ENCODE measurements at regions not wholly inside any gene's neighbourhood (a gene's known extent, or its start where the extent isn't known, plus 50 kb on each side); places are given as distances from the start of the nearest gene placed in this dataset.

DNA sequence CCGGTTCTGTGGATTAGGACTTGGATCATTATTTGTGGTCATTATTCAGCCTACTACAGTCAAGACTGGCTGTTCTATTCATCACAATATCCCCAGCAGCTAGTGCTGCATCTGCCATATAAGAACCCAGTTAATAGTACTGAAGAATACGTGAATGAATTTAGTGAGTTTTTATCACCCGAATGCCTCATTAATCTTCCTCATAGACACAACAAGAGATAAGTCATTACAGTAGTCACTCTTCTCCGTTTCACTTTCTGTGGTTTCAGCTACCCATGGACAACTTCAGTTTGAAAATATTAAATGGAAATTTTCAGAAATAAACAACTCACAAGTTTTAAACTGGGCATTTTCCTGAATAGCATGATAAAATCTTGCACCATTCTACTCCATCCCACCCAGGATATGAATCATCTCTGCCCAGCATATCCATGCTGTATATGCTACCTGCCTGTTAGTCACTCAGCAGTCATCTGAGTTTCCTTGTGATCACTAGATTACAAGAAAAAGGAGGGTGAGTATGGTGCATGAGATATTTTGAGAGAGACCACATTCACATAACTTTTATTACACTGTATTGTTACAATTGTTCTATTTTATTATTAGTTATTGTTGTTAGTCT, 363.7 kb upstream of the CHAC2 start:
- no peak for DNase-seq

DNA sequence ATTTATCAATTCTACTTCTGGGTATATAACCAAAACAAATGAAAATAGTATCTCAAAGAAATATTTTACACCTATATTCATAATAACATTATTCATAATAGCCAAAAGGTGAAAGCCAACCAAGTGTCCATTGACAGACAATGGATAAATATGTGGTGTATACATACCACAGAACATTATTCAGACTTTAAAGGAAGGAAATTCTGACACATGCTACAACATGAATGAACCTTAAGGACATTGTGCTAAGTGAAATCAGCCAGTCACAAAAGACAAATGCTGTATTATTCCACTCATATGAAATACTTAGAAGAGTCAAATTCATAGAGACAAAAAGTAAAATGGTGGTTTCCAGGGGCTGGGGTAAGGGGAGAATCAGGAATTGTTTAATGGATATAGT, 370.5 kb upstream of the CHAC2 start:
- Mint-ChIP-seq H3K9me3 (peaks cover 0 to 5% of the 10 kb centered on the region in 2 donors), H3K36me3 (ENCODE audit: insufficient read depth) (no peaks in the 10 kb centered on the region), H3K4me3 (no peak overlapping the region), H3K27me3 (no peaks in the 10 kb centered on the region), H3K4me1 (ENCODE audit: low read depth in 2 of 2) (no peaks in the 10 kb centered on the region), H3K27ac (no peak overlapping the region)
- no peak for ATAC-seq (replicated peaks)
- no peak for DNase-seq

More for the DNA sequence above, 363.7 kb upstream of the CHAC2 start:
- no peak for ATAC-seq (replicated peaks)
- H3K36me3 Mint-ChIP-seq (ENCODE audit: insufficient read depth) = no peaks in the 10 kb centered on the region
- no peaks in the 10 kb centered on the region for H3K4me1 Mint-ChIP-seq (ENCODE audit: low read depth in 2 of 2)
- no peak overlapping the region for H3K4me3 Mint-ChIP-seq
- H3K27ac Mint-ChIP-seq = no peak overlapping the region
- no peaks in the 10 kb centered on the region for H3K27me3 Mint-ChIP-seq
- peaks cover 2 to 10% of the 10 kb centered on the region in 2 donors for H3K9me3 Mint-ChIP-seq

DNA sequence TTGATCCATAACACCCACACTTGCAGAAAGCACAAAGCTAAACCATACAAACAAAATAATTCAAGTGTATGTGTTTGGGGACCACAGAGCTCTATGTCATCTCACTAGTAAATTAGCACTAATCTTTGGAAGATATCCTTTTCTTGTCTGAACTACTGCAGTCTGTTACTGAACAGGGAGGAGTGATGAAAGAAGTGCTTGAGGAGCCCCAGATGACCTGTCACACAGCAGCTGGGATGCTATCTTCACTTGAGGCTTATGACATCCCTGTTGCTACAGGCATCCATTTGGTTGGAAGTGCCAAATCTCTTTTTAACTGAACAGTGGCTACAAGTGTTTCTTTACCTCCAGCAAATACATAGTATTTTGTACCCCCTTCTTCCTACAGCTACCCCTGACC, 386.3 kb upstream of the CHAC2 start:
- H3K4me1 Mint-ChIP-seq (ENCODE audit: low read depth in 2 of 2) = no peaks in the 10 kb centered on the region
- no peak for ATAC-seq (replicated peaks)
- H3K36me3 Mint-ChIP-seq (ENCODE audit: insufficient read depth) = no peaks in the 10 kb centered on the region

DNA sequence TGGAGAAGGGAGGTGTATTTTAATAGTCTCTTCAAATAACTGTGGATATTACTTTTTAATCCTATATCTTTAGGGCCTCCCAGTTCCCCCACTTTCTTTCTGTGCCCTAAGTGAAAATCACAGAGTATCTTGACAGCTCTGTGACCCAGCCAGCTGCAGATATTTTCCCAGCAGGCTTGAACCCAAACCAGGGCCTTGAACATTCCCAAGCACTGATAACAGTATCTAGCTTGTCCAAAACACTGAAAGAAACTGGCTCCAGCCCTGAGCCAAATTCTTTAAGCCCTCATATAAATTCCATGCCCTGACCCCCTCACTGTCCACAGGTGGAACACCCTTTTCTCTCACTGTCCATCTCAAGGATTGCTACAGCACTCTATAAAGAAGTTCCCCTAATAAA, 388.1 kb upstream of the CHAC2 start:
- Mint-ChIP-seq H3K27me3 (no peaks in the 10 kb centered on the region), H3K4me1 (ENCODE audit: low read depth in 2 of 2) (no peaks in the 10 kb centered on the region), H3K36me3 (ENCODE audit: insufficient read depth) (no peaks in the 10 kb centered on the region), H3K9me3 (peaks cover 0 to 2% of the 10 kb centered on the region in 2 donors), H3K4me3 (no peak overlapping the region), H3K27ac (no peak overlapping the region)
- no peak for ATAC-seq (replicated peaks)
- DNase-seq = no peak

More for the DNA sequence above, 386.3 kb upstream of the CHAC2 start:
- DNase-seq = no peak
- Mint-ChIP-seq H3K27ac (no peak overlapping the region), H3K27me3 (no peaks in the 10 kb centered on the region), H3K4me3 (no peak overlapping the region), H3K9me3 (peaks cover 0 to 2% of the 10 kb centered on the region in 2 donors)

DNA sequence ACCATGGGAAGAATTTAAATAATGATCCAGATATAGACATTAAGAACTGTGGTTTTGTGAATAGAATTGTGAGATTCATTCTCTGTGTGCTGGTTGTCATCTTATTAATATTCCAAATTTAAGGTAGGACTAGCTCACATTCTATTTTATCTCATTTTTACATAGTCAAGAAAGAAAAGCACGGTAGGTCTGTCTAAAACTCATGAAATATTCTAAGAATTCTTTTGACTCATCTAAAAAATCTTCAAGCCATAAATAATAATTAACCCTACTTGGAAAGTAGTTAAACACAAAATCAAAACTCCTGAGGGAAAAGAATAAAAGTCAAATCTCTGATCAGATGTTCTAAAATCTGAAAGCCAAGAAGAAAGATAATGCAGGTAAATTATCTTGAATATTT, 388.8 kb upstream of the CHAC2 start:
- DNase-seq (no peak), ATAC-seq (replicated peaks) (no peak)
- no peaks in the 10 kb centered on the region for H3K36me3 Mint-ChIP-seq (ENCODE audit: insufficient read depth)
- no peak overlapping the region for H3K4me3 Mint-ChIP-seq
- no peak overlapping the region for H3K27ac Mint-ChIP-seq
- H3K9me3 Mint-ChIP-seq = peaks cover 0 to 2% of the 10 kb centered on the region in 2 donors
- H3K27me3 Mint-ChIP-seq = no peaks in the 10 kb centered on the region
- no peaks in the 10 kb centered on the region for H3K4me1 Mint-ChIP-seq (ENCODE audit: low read depth in 2 of 2)

DNA sequence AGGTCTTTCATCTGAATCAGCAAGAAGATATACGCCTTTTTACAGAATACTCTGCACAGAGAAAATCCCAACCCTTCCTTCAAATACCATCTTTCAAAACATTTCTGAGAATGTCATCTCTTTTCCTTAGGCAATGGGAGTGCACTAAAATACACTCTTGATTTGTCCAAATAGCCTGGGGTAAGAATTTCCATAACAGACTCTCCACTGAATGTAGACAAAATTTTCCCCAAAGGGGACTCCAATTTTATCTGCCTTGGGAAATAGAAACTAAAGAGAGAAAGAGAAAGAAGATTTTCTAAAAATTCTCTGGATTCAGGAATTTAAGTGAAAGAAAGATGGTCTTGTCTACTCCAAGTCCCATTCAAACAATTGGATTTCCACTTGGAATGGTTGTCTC, 394.5 kb upstream of the CHAC2 start:
- Mint-ChIP-seq H3K36me3 (ENCODE audit: insufficient read depth) (no peaks in the 10 kb centered on the region), H3K4me3 (no peak overlapping the region)

DNA sequence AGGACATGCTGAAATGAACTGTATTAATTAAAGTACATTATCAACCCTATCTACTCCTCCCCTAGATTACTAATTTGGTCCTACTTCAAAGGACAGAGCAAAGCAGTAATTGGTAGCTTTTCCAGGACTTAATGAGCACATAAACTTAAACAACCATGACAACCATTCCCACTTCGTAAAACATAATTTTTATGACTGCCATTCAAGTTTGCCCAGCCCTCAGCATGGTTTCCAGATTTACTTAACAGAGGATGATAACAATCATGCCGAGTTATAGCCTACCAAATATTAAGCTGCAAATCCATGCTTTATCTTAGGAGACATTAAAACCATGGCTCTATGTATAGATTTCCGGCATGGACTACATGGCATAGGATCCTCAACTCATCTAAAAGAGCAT, 401.1 kb upstream of the CHAC2 start:
- no peaks in the 10 kb centered on the region for H3K9me3 Mint-ChIP-seq
- ATAC-seq (replicated peaks) (no peak), DNase-seq (no peak)
- no peak overlapping the region for H3K4me3 Mint-ChIP-seq
- no peaks in the 10 kb centered on the region for H3K27me3 Mint-ChIP-seq
- no peaks in the 10 kb centered on the region for H3K36me3 Mint-ChIP-seq (ENCODE audit: insufficient read depth)
- no peak overlapping the region for H3K27ac Mint-ChIP-seq
- no peaks in the 10 kb centered on the region for H3K4me1 Mint-ChIP-seq (ENCODE audit: low read depth in 2 of 2)

More for the DNA sequence above, 394.5 kb upstream of the CHAC2 start:
- ATAC-seq (replicated peaks) (no peak), DNase-seq (no peak)
- Mint-ChIP-seq H3K9me3 (peaks cover 0 to 2% of the 10 kb centered on the region in 2 donors), H3K4me1 (ENCODE audit: low read depth in 2 of 2) (no peaks in the 10 kb centered on the region), H3K27ac (no peak overlapping the region), H3K27me3 (no peaks in the 10 kb centered on the region)

DNA sequence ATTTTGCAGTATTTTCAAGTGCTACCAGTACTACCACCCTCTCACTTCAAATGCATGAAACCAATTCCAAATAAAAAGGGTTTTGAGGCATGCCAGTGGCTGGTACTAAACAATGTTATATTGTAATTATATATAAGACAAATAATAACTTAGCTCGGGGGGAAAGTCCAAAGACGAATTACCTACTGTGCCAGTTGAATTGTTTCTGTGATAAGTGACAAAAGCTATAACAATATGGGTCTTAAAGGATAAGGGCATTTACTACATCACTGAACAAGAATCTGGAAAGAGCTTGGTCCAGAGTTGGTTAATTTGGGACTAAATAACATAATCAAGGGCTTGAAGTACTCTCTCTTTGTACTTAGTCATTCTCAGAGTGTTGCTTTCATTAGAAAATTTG, 404.7 kb upstream of the CHAC2 start:
- Mint-ChIP-seq H3K4me1 (ENCODE audit: low read depth in 2 of 2) (no peaks in the 10 kb centered on the region), H3K27me3 (no peaks in the 10 kb centered on the region), H3K9me3 (no peaks in the 10 kb centered on the region), H3K36me3 (ENCODE audit: insufficient read depth) (peaks cover 3% of the 10 kb centered on the region), H3K4me3 (no peak overlapping the region), H3K27ac (no peak overlapping the region)
- DNase-seq (no peak), ATAC-seq (replicated peaks) (no peak)

DNA sequence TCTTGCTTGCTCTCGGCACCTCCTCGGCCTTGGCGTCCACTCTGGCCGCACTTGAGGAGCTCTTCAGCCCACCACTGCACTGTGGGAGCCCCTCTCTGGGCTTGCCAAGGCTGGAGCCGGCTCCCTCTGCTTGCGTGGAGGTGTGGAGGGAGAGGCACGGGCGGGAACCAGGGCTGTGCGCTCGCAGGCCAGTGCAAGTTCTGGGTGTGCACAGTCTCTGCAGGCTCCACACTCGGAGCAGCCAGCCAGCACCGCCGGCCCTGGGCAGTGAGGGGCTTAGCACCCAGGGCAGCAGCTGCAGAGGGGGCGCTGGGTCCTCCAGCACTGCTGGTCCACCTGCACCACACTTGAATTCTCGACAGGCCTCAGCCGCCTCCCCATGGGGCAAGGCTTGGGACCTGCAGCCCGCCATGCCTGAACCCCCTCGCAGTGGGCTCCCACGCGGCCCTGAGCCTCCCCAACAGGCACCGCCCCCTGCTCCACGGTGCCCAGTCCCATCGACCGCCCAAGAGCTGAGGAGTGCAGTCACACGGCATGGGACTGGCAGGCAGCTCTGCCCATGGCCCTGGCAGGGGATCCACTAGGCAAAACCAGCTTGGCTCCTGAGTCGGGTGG, 411.2 kb upstream of the CHAC2 start:
- Mint-ChIP-seq H3K27ac (no peak overlapping the region), H3K36me3 (ENCODE audit: insufficient read depth) (peaks cover 3% of the 10 kb centered on the region), H3K9me3 (peaks cover 0 to 8% of the 10 kb centered on the region in 2 donors), H3K27me3 (no peaks in the 10 kb centered on the region), H3K4me1 (ENCODE audit: low read depth in 2 of 2) (no peaks in the 10 kb centered on the region), H3K4me3 (no peak overlapping the region)
- no peak for DNase-seq
- no peak for ATAC-seq (replicated peaks)

DNA sequence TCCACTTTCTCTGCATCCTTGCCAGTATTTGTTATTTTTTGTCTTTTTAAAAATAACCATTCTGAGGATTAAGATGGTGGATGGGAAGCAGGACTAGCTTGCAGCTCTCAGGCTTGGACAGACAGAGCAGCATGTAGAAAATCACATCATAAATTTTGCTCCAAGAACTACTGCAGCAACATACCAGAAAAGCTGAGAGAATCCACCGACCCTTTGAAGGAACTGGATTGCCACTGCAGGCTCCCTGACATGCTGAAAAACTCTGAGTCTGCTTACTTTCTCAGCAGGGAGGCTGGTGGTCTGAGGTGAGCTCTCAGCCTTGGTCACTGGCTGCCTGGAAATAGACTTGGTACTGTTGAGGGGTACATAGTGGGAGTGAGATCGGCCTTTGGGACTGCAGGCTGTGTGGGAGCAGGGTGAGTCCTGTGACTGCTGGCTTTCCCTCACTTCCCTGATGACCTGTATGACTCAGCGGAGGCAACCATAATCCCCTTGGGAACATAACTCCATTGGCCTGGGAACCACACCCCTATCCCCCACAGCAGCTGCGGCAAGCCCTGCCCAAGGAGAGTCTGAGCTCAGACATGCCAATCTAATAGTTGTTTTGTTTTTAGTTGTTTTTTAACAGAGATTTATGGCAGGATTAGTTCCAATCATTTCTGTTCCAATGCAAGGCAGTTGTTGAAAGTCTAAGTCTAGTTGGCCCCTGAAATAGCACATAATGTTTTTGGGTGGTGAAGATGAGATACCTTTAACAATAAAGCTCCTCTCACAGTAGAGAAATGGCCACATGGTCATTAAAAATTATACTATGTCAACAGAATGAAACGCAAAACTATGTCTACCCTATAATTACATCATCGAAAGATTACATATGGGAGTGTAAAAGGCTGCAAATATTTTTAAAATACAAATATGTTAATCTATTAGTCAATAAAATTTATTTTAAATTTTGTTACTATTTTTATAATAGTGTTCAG, 414.2 kb upstream of the CHAC2 start:
- H3K9me3 Mint-ChIP-seq = peaks cover 7 to 9% of the 10 kb centered on the region in 2 donors
- H3K27ac Mint-ChIP-seq = no peak overlapping the region
- no peaks in the 10 kb centered on the region for H3K4me1 Mint-ChIP-seq (ENCODE audit: low read depth in 2 of 2)
- DNase-seq = no peak
- H3K4me3 Mint-ChIP-seq = no peak overlapping the region
- no peak for ATAC-seq (replicated peaks)
- no peaks in the 10 kb centered on the region for H3K36me3 Mint-ChIP-seq (ENCODE audit: insufficient read depth)
- H3K27me3 Mint-ChIP-seq = no peaks in the 10 kb centered on the region

DNA sequence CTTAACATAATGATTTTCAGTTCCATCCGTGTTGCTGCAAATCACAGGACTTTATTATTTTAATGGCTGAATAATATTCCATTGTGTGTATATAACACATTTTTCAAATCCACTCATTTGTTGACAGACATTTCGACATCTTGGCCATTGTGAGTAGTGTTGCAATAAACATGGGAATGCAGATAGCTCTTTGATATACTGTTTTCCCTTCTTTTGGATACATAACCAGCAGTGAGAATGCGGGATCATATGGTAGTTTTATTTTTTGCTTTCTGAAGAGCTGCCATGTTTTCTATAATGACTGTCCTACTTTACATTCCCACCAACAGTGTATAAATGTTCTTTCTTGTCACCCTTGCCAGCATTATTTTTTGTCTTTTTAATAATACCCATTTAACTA, 420.3 kb upstream of the CHAC2 start:
- Mint-ChIP-seq H3K27me3 (no peaks in the 10 kb centered on the region), H3K4me1 (ENCODE audit: low read depth in 2 of 2) (no peaks in the 10 kb centered on the region), H3K27ac (no peak overlapping the region), H3K4me3 (no peak overlapping the region), H3K9me3 (peaks cover 3 to 7% of the 10 kb centered on the region in 2 donors), H3K36me3 (ENCODE audit: insufficient read depth) (no peaks in the 10 kb centered on the region)
- DNase-seq (no peak), ATAC-seq (replicated peaks) (no peak)

DNA sequence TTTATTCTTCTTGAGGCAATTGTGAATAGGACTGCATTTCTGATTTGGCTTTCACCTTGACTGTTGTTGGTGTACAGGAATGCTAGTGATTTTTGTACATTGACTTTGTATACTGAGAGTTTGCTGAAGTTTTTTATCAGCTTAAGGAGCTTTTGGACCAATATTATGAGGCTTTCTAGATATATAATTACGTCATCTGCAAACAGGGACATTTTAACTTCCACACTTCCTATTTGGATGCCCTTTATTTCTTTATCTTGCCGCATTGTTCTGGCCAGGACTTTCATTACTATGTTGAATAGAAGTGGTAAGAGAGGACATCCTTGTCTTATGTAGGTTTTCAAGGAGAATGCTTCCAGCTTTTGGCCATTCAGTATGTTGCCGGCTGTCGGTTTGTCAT, 425.4 kb upstream of the CHAC2 start:
- Mint-ChIP-seq H3K9me3 (peaks cover 0 to 3% of the 10 kb centered on the region in 2 donors), H3K4me1 (ENCODE audit: low read depth in 2 of 2) (no peaks in the 10 kb centered on the region), H3K27me3 (no peaks in the 10 kb centered on the region), H3K36me3 (ENCODE audit: insufficient read depth) (no peaks in the 10 kb centered on the region), H3K4me3 (no peak overlapping the region), H3K27ac (no peak overlapping the region)
- DNase-seq (no peak), ATAC-seq (replicated peaks) (no peak)

DNA sequence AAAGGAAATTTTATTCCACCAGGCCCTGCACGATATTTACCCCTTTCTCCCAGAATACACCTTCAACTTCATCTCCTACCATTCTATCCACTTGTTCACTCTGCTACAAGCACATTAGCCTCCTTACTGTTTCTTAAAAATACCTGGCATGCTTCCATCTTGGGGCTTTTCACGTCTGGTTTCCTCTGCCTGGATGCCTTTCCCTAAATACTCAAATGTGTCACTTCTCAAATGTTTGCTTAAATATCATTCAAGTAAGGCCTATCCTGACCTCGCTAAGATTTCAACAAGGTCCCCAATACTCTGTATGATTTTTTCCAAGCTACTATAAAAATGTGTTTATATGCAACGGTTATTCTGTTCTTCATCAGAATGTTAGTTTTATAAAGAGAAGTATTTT, 433.0 kb upstream of the CHAC2 start:
- no peak overlapping the region for H3K27ac Mint-ChIP-seq

DNA sequence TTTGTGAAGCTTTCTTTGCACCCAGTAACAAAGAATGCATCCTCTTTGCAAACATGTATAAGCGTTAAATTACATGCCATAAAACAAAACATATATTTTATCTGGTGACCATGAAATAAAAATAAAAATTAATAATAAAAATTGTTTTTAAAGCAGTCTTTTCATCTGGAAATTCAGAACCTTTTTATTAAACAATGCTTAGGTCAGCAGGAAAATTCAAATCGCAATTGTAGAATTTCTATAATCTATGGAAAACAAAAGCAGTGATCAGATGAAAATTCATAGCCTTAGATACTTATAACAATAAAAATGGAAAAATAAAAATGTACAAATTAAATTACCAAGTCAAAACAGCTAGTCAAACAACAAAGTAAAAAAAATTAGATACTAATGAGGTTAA, 435.9 kb upstream of the CHAC2 start:
- Mint-ChIP-seq H3K4me3 (no peak overlapping the region), H3K27me3 (no peaks in the 10 kb centered on the region), H3K36me3 (ENCODE audit: insufficient read depth) (no peaks in the 10 kb centered on the region), H3K9me3 (peaks cover 0 to 4% of the 10 kb centered on the region in 2 donors), H3K27ac (no peak overlapping the region), H3K4me1 (ENCODE audit: low read depth in 2 of 2) (no peaks in the 10 kb centered on the region)
- no peak for DNase-seq
- no peak for ATAC-seq (replicated peaks)

More for the DNA sequence above, 433.0 kb upstream of the CHAC2 start:
- ATAC-seq (replicated peaks) = no peak
- DNase-seq = no peak
- Mint-ChIP-seq H3K4me3 (no peak overlapping the region), H3K4me1 (ENCODE audit: low read depth in 2 of 2) (no peaks in the 10 kb centered on the region), H3K9me3 (no peaks in the 10 kb centered on the region), H3K36me3 (ENCODE audit: insufficient read depth) (no peaks in the 10 kb centered on the region), H3K27me3 (no peaks in the 10 kb centered on the region)

Data from effector memory CD8-positive, alpha-beta T cell (primary cell).